ENCODE measurements at regions not wholly inside any gene's neighbourhood (a gene's known extent, or its start where the extent isn't known, plus 50 kb on each side); places are given as distances from the start of the nearest gene placed in this dataset.

DNA sequence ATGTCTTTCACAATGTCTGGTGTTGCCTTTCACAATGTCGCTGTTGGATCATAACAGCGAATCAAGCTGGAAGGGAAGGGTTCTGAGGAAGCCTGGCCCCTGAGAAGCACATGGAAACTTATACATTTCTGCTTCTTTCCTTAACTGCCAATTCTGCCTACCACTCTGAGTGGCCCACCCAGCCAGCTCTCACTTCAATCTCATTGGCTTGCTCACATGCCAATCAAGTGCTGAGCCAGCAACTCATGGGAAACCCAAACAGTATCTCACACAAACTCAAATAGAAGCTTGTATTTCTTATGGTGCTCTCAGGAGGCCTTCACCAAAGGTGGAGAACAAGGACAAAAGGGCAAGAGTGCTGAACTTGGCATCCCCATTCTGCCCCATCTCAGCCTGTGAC, 117.4 kb upstream of the GPR26 start:
- TF ChIP-seq CTCF (IDR thresholded peaks at IDR 0.05) (no peak), POLR2A (IDR thresholded peaks at IDR 0.05) (no peak)

All from lower leg skin (tissue), 3 donors.